ENCODE measurements at regions not wholly inside any gene's neighbourhood (a gene's known extent, or its start where the extent isn't known, plus 50 kb on each side); places are given as distances from the start of the nearest gene placed in this dataset.

GRCh38 chr21:35321322-35322200, 272.5 kb upstream of the RUNX1 start:
- intact Hi-C loops (cut with micrococcal nuclease) = no loop called here
- CTCF ChIA-PET = no interaction called here
- POLR2A ChIA-PET = no interaction called here
- Mint-ChIP-seq H3K4me1 (ENCODE audit: low read depth) (peaks cover 3% of the 10 kb centered on the region), H3K27ac (no peak overlapping the region), H3K27me3 (peaks cover 6% of the 10 kb centered on the region), H3K36me3 (ENCODE audit: low read depth) (no peaks in the 10 kb centered on the region), H3K4me3 (no peak overlapping the region), H3K9me3 (no peaks in the 10 kb centered on the region)
- DNase-seq (no peak), ATAC-seq (no peak)
- TF ChIP-seq, protein P1, sequence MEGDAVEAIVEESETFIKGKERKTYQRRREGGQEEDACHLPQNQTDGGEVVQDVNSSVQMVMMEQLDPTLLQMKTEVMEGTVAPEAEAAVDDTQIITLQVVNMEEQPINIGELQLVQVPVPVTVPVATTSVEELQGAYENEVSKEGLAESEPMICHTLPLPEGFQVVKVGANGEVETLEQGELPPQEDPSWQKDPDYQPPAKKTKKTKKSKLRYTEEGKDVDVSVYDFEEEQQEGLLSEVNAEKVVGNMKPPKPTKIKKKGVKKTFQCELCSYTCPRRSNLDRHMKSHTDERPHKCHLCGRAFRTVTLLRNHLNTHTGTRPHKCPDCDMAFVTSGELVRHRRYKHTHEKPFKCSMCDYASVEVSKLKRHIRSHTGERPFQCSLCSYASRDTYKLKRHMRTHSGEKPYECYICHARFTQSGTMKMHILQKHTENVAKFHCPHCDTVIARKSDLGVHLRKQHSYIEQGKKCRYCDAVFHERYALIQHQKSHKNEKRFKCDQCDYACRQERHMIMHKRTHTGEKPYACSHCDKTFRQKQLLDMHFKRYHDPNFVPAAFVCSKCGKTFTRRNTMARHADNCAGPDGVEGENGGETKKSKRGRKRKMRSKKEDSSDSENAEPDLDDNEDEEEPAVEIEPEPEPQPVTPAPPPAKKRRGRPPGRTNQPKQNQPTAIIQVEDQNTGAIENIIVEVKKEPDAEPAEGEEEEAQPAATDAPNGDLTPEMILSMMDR (IDR thresholded peaks at IDR 0.05) = no peak

GRCh38 chr21:35319684-35320283, 270.7 kb upstream of the RUNX1 start:
- H3K4me1 Mint-ChIP-seq (ENCODE audit: low read depth) = no peaks in the 10 kb centered on the region
- POLR2A ChIA-PET = no interaction called here
- no peaks in the 10 kb centered on the region for H3K9me3 Mint-ChIP-seq
- ATAC-seq (no peak), DNase-seq (no peak)
- CTCF ChIA-PET = interaction anchor here (1.4 kb wide), 1 partner anchor 574 kb away, joined by 3 read pairs; no protein-coding TSS in a partner anchor
- no peaks in the 10 kb centered on the region for H3K36me3 Mint-ChIP-seq (ENCODE audit: low read depth)
- intact Hi-C loops (cut with micrococcal nuclease) = no loop called here
- H3K27me3 Mint-ChIP-seq = peaks cover 2% of the 10 kb centered on the region
- TF ChIP-seq, protein P1 (IDR thresholded peaks at IDR 0.05) = no peak
- H3K4me3 Mint-ChIP-seq = no peak overlapping the region
- no peak overlapping the region for H3K27ac Mint-ChIP-seq

- ChIA-PET POLR2A (no interaction called here), CTCF (interaction anchor here (0.8 kb wide), 1 partner anchor 13 kb away, joined by 4 read pairs; no protein-coding TSS in a partner anchor)
- no peak for ATAC-seq
- intact Hi-C loops (cut with micrococcal nuclease) = no loop called here
- Mint-ChIP-seq H3K4me3 (no peak overlapping the region), H3K27ac (no peak overlapping the region), H3K27me3 (peaks cover 2% of the 10 kb centered on the region), H3K9me3 (no peaks in the 10 kb centered on the region), H3K4me1 (ENCODE audit: low read depth) (no peaks in the 10 kb centered on the region), H3K36me3 (ENCODE audit: low read depth) (no peaks in the 10 kb centered on the region)
- TF ChIP-seq, protein P1 (IDR thresholded peaks at IDR 0.05) = no peak
- no peak for DNase-seq
Measured at GRCh38 chr21:35316933-35317332, 267.8 kb upstream of the RUNX1 start.

- POLR2A ChIA-PET = interaction anchor here (0.6 kb wide), 1 partner anchor 111 kb away, joined by 3 read pairs; no protein-coding TSS in a partner anchor
- H3K9me3 Mint-ChIP-seq = no peaks in the 10 kb centered on the region
- H3K27me3 Mint-ChIP-seq = peaks cover 2% of the 10 kb centered on the region
- intact Hi-C loops (cut with micrococcal nuclease) = no loop called here
- H3K4me3 Mint-ChIP-seq = no peak overlapping the region
- ATAC-seq = no peak
- TF ChIP-seq, protein P1 (IDR thresholded peaks at IDR 0.05) = no peak
- H3K27ac Mint-ChIP-seq = no peak overlapping the region
- CTCF ChIA-PET = interaction anchor here (0.8 kb wide), 1 partner anchor 13 kb away, joined by 4 read pairs; no protein-coding TSS in a partner anchor
- no peaks in the 10 kb centered on the region for H3K36me3 Mint-ChIP-seq (ENCODE audit: low read depth)
- DNase-seq = no peak
- H3K4me1 Mint-ChIP-seq (ENCODE audit: low read depth) = no peaks in the 10 kb centered on the region
Measured at GRCh38 chr21:35316456-35316855, 267.4 kb upstream of the RUNX1 start.

All from activated CD8-positive, alpha-beta T cell treated with anti-CD3 and anti-CD28 coated beads for 36 hours (primary cell).